Hepatocyte (in vitro differentiated cells): ENCODE measurements at regions not wholly inside any gene's neighbourhood (a gene's known extent, or its start where the extent isn't known, plus 50 kb on each side); places are given as distances from the start of the nearest gene placed in this dataset.

Source experiments
- DNase-seq: peaks from one replicate; pipeline ENCODE4 v3.0.0-alpha.2; 2016; ENCODE audit warnings: low spot score
- H2AFZ ChIP-seq: fragments of 200-600 bp; sonication (generic); 2 replicates; pipeline ENCODE4 v1.6.0; 2016; ENCODE audit warnings: antibody characterized with exemption, mild to moderate bottlenecking
- H3K27ac ChIP-seq: fragments of 200-600 bp; sonication (generic); 2 replicates; pipeline ENCODE4 v1.5.1; 2016; ENCODE audit warnings: mild to moderate bottlenecking
- H3K27me3 ChIP-seq: fragments of 200-600 bp; sonication (generic); 2 replicates; pipeline ENCODE4 v1.6.1; 2016
- H3K36me3 ChIP-seq: fragments of 200-600 bp; sonication (generic); replicated peaks from 2 replicates; pipeline ENCODE4 v1.5.1; 2016; ENCODE audit warnings: low read depth; ENCODE audit not compliant: insufficient read depth
- H3K4me1 ChIP-seq: fragments of 200-600 bp; sonication (generic); 2 replicates; pipeline ENCODE4 v1.5.1; 2016; ENCODE audit warnings: mild to moderate bottlenecking, moderate library complexity; ENCODE audit not compliant: insufficient read depth
- H3K4me2 ChIP-seq: fragments of 200-600 bp; sonication (generic); 2 replicates; pipeline ENCODE4 v1.6.0; 2016
- H3K4me3 ChIP-seq: fragments of 200-600 bp; sonication (generic); 2 replicates; pipeline ENCODE4 v1.5.1; 2016; ENCODE audit warnings: mild to moderate bottlenecking
- H3K79me2 ChIP-seq: fragments of 200-600 bp; sonication (generic); 2 replicates; pipeline ENCODE4 v1.6.0; 2017; ENCODE audit warnings: mild to moderate bottlenecking
- H3K9me2 ChIP-seq: fragments of 200-600 bp; sonication (generic); replicated peaks from 2 replicates; pipeline ENCODE4 v1.6.0; 2017; ENCODE audit warnings: mild to moderate bottlenecking; ENCODE audit not compliant: insufficient read depth
- H3K9me3 ChIP-seq: fragments of 200-600 bp; sonication (generic); 2 replicates; pipeline ENCODE4 v1.5.1; 2016; ENCODE audit warnings: low read depth, mild to moderate bottlenecking
- H4K20me1 ChIP-seq: fragments of 200-600 bp; sonication (generic); 2 replicates; pipeline ENCODE4 v1.6.0; 2016; ENCODE audit warnings: mild to moderate bottlenecking; ENCODE audit not compliant: insufficient read depth, poor library complexity, severe bottlenecking
- EZH2 ChIP-seq: fragments of 200-600 bp; sonication (generic); IDR thresholded peaks from 2 replicates; pipeline ENCODE4 v1.6.1; 2016; ENCODE audit warnings: antibody characterized with exemption, mild to moderate bottlenecking, borderline replicate concordance
- EZH2phosphoT487 ChIP-seq: fragments of 200-600 bp; sonication (generic); IDR thresholded peaks from one replicate; pipeline ENCODE4 v1.6.1; 2018; ENCODE audit warnings: antibody characterized with exemption, mild to moderate bottlenecking, low read depth, moderate library complexity; ENCODE audit not compliant: unreplicated experiment, severe bottlenecking
- WGBS: methylation state at CpG from one replicate; pipeline ENCODE4 v1.1.6; 2016; ENCODE audit warnings: low lambda C conversion rate; ENCODE audit errors: missing lambda C conversion rate; 5-methylcytosine and 5-hydroxymethylcytosine counted together
- TF ChIP-seq, protein P1 (sequence below): fragments of 200-600 bp; sonication (generic); IDR thresholded peaks from 2 replicates; pipeline ENCODE4 v1.5.1; 2016; ENCODE audit warnings: antibody characterized with exemption, mild to moderate bottlenecking; ENCODE audit not compliant: poor library complexity

DNA sequence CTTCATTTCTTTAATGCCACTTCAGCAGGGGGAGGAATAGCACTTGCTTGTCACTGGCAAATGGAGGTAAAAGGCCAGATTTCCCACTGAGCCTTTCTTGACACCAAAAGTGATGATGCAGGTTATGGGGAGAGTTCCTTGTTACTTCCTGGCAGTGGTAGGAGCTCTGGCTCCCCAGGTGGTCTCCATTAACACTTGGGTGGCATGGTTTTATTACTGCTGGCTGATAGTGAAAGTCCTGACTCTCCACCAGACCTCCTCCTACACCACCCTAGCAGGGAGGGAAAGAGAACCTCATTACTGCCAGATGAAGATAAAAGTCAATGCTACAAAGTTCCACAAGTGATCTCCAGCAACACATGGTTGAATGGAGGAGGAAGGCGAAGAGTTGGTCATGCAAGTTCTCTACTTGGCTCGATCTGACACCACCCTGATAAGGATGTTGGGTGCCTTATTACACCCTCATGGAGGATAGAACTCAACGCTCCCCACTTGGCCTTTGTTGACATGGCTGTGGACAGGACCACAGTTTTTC is 152.7 kb upstream of the GNAO1 start:
- 88% methylated on average over 3 of the region's 3 CpGs for WGBS
- DNase-seq: no peak
- TF ChIP-seq EZH2 (no peak), EZH2phosphoT487 (no peak)
- TF ChIP-seq, protein P1, sequence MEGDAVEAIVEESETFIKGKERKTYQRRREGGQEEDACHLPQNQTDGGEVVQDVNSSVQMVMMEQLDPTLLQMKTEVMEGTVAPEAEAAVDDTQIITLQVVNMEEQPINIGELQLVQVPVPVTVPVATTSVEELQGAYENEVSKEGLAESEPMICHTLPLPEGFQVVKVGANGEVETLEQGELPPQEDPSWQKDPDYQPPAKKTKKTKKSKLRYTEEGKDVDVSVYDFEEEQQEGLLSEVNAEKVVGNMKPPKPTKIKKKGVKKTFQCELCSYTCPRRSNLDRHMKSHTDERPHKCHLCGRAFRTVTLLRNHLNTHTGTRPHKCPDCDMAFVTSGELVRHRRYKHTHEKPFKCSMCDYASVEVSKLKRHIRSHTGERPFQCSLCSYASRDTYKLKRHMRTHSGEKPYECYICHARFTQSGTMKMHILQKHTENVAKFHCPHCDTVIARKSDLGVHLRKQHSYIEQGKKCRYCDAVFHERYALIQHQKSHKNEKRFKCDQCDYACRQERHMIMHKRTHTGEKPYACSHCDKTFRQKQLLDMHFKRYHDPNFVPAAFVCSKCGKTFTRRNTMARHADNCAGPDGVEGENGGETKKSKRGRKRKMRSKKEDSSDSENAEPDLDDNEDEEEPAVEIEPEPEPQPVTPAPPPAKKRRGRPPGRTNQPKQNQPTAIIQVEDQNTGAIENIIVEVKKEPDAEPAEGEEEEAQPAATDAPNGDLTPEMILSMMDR: no peak
- no peaks in the 10 kb centered on the region for H3K79me2 ChIP-seq
- no peaks in the 10 kb centered on the region for H4K20me1 ChIP-seq
- no peaks in the 10 kb centered on the region for H3K9me2 ChIP-seq
- H3K4me3 ChIP-seq: no peak overlapping the region
- no peak overlapping the region for H3K4me2 ChIP-seq
- no peaks in the 10 kb centered on the region for H3K27me3 ChIP-seq
- H3K36me3 ChIP-seq: no peaks in the 10 kb centered on the region
- peaks cover 3% of the 10 kb centered on the region for H3K9me3 ChIP-seq
- H3K4me1 ChIP-seq: no peaks in the 10 kb centered on the region
- H2AFZ ChIP-seq: no peak overlapping the region
- no peak overlapping the region for H3K27ac ChIP-seq

DNA sequence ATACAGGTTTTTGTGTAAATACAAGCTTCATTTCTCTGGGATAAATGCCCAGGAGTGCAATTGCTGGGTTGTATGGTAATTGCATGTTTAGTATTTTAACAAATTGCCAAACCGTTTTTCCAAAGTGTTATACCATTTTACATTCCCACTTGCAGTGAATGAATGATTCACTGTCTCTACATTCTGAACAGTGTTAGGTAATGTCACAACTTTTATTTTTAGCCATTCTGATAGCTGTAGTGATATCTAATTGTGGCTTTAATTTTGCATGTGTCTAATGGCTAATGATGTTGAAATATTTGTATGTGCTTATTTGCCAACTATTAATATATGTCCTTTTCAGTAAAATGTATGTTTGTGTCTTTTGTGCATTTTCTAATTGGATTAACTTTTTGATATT is 156.9 kb upstream of the CES5A start:
- Histone ChIP-seq H4K20me1 (no peaks in the 10 kb centered on the region), H3K79me2 (no peaks in the 10 kb centered on the region), H2AFZ (no peak overlapping the region), H3K9me3 (peaks cover 3% of the 10 kb centered on the region), H3K9me2 (no peaks in the 10 kb centered on the region), H3K27ac (no peak overlapping the region), H3K4me3 (no peak overlapping the region), H3K4me2 (no peak overlapping the region), H3K4me1 (no peaks in the 10 kb centered on the region), H3K36me3 (no peaks in the 10 kb centered on the region), H3K27me3 (peaks cover 6% of the 10 kb centered on the region)
- no peak for DNase-seq
- TF ChIP-seq EZH2phosphoT487 (no peak), EZH2 (no peak)
- TF ChIP-seq, protein P1: no peak
- 66% methylated on average over 1 of the region's 1 CpG for WGBS

DNA sequence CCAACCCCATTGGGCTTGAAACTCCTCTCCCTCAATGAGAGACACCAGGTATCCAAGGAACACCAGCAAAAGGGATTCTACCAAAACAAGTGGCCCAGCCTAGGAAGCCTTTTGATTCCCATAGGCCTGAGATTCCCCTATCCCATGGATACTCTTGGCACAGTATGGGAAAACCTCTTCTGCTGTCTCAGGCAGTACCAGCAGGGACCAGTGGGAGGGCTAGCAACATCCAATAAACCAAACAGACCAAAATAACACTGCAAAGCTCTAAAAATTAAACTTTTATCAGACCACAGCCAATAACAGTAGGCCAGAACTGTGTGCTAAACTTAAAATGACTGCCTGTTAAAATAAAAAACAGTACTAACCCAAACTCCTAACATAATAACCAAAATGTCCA is 153.9 kb upstream of the CES5A start:
- H2AFZ ChIP-seq: no peak overlapping the region
- no peaks in the 10 kb centered on the region for H3K9me2 ChIP-seq
- H3K4me3 ChIP-seq: no peak overlapping the region
- TF ChIP-seq, protein P1: no peak
- no peak for TF ChIP-seq EZH2phosphoT487
- no peak for TF ChIP-seq EZH2
- peaks cover 6% of the 10 kb centered on the region for H3K27me3 ChIP-seq
- no peaks in the 10 kb centered on the region for H3K79me2 ChIP-seq
- H4K20me1 ChIP-seq: no peaks in the 10 kb centered on the region
- H3K36me3 ChIP-seq: no peaks in the 10 kb centered on the region
- H3K27ac ChIP-seq: no peak overlapping the region
- DNase-seq: no peak
- H3K4me2 ChIP-seq: no peak overlapping the region
- H3K9me3 ChIP-seq: no peaks in the 10 kb centered on the region
- no peaks in the 10 kb centered on the region for H3K4me1 ChIP-seq

DNA sequence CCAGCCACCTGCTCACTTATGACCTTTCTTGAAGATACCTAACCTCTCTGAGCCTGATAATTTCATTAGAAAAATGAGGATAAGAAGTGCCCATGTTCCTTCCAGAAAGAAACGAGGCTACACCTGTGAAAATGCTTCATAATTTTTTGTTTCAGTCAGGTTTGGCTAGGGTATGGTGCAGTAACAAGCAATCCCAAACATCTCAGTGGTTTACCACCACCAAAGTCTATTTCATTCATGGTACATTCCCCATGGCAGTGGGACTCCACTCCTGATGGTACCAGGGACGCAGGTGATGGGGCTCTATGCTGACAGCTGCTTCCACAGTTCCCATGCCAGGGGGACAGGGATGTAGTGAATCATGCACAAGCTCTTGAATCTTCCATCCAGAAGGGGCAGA is 147.6 kb upstream of the CES5A start:
- DNase-seq: no peak
- Histone ChIP-seq H3K79me2 (no peaks in the 10 kb centered on the region), H3K27ac (no peak overlapping the region), H3K4me2 (no peak overlapping the region), H3K27me3 (peaks cover 2% of the 10 kb centered on the region), H3K36me3 (no peaks in the 10 kb centered on the region), H3K4me1 (no peaks in the 10 kb centered on the region), H2AFZ (no peak overlapping the region), H4K20me1 (no peaks in the 10 kb centered on the region), H3K9me3 (no peaks in the 10 kb centered on the region), H3K9me2 (no peaks in the 10 kb centered on the region), H3K4me3 (no peak overlapping the region)
- WGBS: 69% methylated on average over 2 of the region's 2 CpGs
- no peak for TF ChIP-seq EZH2phosphoT487
- TF ChIP-seq EZH2: no peak
- TF ChIP-seq, protein P1: no peak
